D341Med (cell line): ENCODE measurements at regions not wholly inside any gene's neighbourhood (a gene's known extent, or its start where the extent isn't known, plus 50 kb on each side); places are given as distances from the start of the nearest gene placed in this dataset.

ENCODE experiments used
- DNase-seq: peaks from one replicate; pipeline ENCODE4 v3.0.0; 2012; ENCODE audit warnings: low spot score

- DNase-seq: no peak
Measured at GRCh38 chr15:37261685-37262084, 161.3 kb upstream of the MEIS2 start.

- no peak for DNase-seq
Measured at GRCh38 chr15:37262922-37263608, 162.7 kb upstream of the MEIS2 start.

GRCh38 chr15:37289109-37289765, 188.9 kb upstream of the MEIS2 start:
- no peak for DNase-seq

- no peak for DNase-seq
Measured at GRCh38 chr15:37291920-37292319, 191.6 kb upstream of the MEIS2 start.

- DNase-seq: no peak
Measured at GRCh38 chr15:37298271-37298670, 197.9 kb upstream of the MEIS2 start.

- no peak for DNase-seq
Measured at GRCh38 chr15:37339437-37339836, 239.1 kb upstream of the MEIS2 start.

- no peak for DNase-seq
Measured at GRCh38 chr15:37339856-37340255, 239.5 kb upstream of the MEIS2 start.

- no peak for DNase-seq
Measured at GRCh38 chr15:37340438-37340837, 240.1 kb upstream of the MEIS2 start.

GRCh38 chr15:37359101-37359892, 258.9 kb upstream of the MEIS2 start:
- DNase-seq: no peak

GRCh38 chr15:37359893-37360290, 259.5 kb upstream of the MEIS2 start:
- no peak for DNase-seq

GRCh38 chr15:37360724-37361123, 260.4 kb upstream of the MEIS2 start:
- DNase-seq: no peak

GRCh38 chr15:37361621-37362020, 261.3 kb upstream of the MEIS2 start:
- no peak for DNase-seq

- DNase-seq: no peak
Measured at GRCh38 chr15:37362414-37362813, 262.1 kb upstream of the MEIS2 start.

GRCh38 chr15:37368961-37369360, 268.6 kb upstream of the MEIS2 start:
- DNase-seq: no peak

GRCh38 chr15:37370941-37371340, 270.6 kb upstream of the MEIS2 start:
- no peak for DNase-seq

- no peak for DNase-seq
Measured at GRCh38 chr15:37372064-37372463, 271.7 kb upstream of the MEIS2 start.

GRCh38 chr15:37375519-37375918, 275.2 kb upstream of the MEIS2 start:
- no peak for DNase-seq

GRCh38 chr15:37377428-37377827, 277.1 kb upstream of the MEIS2 start:
- DNase-seq: no peak

GRCh38 chr15:37394402-37395099, 294.2 kb upstream of the MEIS2 start:
- DNase-seq: no peak

- DNase-seq: no peak
Measured at GRCh38 chr15:37395100-37395468, 294.7 kb upstream of the MEIS2 start.

GRCh38 chr15:37397266-37398022, 297.1 kb upstream of the MEIS2 start:
- DNase-seq: no peak

- no peak for DNase-seq
Measured at GRCh38 chr15:37416103-37416502, 315.8 kb upstream of the MEIS2 start.
